Hematopoietic multipotent progenitor cell treated with erythropoietin and hydrocortisone succinate and interleukin-3 and kit ligand, for 6 days (in vitro differentiated cells): ENCODE measurements at regions not wholly inside any gene's neighbourhood (a gene's known extent, or its start where the extent isn't known, plus 50 kb on each side); places are given as distances from the start of the nearest gene placed in this dataset.
"Not testable (repeated sequence)": the region's sequence is repeated elsewhere in the genome, so short reads cannot be mapped to it uniquely, and the experiment has no call there.

ENCODE experiments used
- DNase-seq: peaks from one replicate; pipeline ENCODE4 v3.0.0-alpha.2; 2015

DNA sequence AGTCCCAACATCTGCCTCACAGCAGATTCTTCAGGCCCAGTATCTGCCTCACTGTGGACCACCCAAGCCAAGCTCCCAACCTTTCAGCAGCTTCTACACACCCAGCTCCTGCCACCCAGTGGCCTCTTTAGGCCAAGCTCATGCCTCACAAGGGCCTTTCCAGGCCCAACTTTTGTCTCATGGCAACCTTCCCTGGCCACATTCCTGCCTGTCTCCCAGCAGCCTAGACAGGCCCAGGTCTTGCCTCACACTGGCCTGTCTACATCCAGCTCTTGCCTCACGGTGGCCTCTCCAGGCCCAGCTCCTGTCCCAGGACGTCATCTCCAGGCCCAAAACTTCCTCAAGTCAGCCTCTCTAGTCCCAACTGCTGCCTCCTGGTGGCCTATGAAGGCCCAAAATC is 65.0 kb downstream of the CCDC201 start:
- DNase-seq, result not testable (repeated sequence)

DNA sequence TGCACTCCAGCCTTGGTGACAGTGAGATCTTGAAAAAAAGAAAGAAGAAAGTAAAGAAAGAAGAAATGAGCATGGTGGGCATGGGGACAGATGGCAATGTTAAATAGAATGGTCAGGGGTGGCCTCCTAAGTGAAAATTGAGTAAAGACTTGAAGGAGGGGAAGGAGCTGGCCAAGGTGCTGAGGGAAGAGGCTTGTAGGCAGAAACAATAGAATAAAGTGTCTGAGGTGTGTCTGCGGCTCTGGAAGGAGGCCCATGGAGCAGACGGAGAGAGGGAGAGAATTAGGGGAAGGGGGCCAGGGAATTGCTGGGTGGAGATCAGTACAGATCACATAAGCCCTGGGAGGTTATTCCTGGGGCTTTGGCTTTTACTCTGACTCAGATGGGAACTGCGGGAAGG is 70.7 kb downstream of the CCDC201 start:
- peak; percentile 2 for DNase-seq

DNA sequence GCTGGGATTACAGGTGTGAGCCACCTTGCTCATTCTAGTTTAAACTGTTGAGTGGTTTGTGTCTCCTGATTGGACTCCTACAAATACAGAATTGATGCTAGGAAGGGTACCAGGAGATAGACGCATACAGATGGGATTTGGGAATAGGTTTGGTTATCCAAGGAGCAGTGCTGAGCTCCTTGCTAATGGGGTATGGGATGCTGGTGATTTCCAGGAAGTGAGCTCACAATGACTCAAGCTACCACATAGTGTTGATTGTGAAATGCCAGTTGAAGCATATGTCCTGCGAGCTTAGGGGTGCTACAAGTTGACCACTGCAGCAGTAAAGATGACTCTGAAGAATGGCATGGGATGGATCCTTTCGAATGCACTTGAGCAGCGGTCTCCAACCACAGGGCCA is 75.6 kb downstream of the CCDC201 start:
- DNase-seq, result not testable (repeated sequence)

DNA sequence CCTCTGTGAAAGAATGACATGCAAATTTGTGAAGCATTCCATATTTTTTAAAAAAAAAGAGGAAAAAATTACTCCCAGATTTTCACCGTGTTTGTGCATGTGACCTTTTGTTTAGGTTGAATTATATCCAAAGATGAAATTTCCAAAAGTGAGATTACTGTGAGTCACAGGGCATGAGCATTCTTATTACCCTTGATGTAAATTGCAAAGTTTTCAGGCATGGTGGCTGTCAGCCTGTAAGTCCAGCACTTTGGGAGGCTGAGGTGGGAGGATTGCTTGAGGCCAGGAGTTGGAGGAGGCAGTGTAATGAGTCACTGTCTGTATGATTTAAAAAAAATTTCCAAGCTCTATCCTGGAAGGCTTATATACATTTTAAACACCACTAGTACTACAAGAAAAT is 83.2 kb downstream of the CCDC201 start:
- DNase-seq, result not testable (repeated sequence)

DNA sequence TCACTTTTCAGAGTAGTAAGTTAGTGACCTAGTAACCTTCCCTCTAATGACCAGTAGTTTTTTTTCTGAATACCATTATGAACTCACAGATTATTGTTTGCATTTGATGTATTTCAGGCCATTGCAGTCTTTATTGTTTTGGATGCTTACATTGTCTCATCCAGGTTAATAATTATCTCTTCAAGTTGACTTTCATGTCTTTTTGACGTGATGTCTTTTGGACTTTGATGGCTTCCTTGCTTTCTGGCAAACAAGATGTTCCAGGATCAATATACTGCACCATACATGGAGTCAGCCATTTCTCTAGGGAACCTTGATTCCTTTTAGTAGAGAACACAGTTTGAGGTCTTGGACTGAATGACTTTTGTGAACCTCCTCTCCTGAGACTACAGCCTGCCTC is 87.2 kb downstream of the CCDC201 start:
- DNase-seq, result not testable (repeated sequence)

DNA sequence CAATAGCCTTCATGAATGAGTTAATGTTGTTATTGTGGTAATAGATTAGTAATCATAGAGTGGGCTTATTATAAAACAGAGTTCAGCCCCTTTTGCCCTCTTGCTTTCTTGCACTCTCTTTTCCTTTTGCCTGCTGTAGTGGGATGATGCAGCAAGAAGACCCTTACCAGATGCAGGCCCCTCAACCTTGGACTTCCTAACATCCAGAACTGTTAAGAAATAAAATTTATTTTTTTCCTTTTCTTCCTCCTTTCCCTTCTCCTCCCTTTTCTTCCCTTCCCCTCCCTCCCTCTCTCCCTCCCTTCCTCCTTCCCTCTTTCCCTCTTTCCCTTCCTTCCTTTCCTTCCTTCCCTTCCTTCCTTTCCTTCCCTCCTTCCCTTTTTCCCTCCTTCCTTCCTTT is 88.1 kb downstream of the CCDC201 start:
- not testable (repeated sequence) for DNase-seq
